GM19023 (cell line): ENCODE measurements at regions not wholly inside any gene's neighbourhood (a gene's known extent, or its start where the extent isn't known, plus 50 kb on each side); places are given as distances from the start of the nearest gene placed in this dataset.
"Not testable (repeated sequence)": the region's sequence is repeated elsewhere in the genome, so short reads cannot be mapped to it uniquely, and the experiment has no call there.

Experiments used
- ATAC-seq: cut with Tn5 transposase; IDR thresholded peaks from one replicate; pipeline ENCODE4 v1.9.1; 2021; ENCODE audit warnings: mild to moderate bottlenecking, moderate library complexity; ENCODE audit not compliant: unreplicated experiment

DNA sequence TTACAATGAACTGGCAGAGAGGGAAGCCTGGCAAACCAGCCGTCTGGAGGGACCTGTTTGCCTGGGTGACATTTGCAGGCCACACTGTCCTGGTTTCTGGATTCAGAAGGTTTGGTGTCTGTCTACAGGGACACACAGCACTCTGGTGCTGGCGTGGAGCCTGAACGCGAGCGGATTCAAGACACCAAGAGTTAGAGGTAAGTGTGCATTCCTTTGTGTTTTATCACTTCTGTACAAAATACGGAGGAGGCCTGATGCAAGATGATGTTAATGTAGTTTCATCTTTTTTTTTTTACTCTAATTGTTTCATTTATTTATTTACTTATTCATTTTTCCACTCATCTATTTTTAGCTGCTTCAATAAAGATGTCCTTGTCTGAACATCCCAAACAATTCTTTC lies 485.3 kb upstream of the ADARB2 start:
- ATAC-seq, result no peak

DNA sequence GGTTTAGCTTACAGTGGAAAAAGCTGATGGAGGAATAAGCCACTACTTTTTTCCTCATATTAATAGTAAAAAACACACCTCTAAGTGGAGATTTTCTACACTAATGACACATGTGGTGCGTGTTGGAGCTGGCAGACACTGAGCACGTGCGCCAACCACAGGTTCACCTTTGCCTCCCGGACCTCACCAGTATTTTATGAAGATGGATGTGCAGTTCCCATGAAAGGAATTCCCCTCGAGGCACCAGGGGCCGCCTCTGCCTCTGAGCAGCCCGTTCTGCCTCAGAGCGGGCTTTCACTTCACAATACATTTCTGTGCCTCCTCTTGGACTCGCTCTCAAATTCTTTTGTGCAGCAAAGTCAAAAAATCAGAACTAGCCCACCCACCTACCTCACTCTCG lies 477.5 kb upstream of the ADARB2 start:
- ATAC-seq, result no peak

DNA sequence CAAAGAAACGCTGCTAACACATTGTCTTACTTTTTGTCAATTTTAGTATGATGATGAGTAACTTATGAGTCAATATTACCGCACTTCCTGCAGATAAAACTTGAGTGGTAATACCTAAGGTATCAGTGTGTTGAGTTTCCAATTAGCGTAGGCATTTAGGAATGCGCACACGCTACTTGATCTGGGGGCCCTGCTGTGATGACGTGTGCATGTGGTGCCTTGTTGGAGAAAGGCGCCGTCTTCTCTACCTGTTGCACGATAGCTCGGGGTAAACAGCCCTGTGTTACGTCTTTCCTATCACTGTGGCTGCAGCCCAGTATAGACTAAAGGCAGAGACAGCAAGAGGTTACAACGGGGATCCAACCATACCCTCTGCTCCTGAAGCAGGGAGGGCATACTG lies 476.8 kb upstream of the ADARB2 start:
- no peak for ATAC-seq

DNA sequence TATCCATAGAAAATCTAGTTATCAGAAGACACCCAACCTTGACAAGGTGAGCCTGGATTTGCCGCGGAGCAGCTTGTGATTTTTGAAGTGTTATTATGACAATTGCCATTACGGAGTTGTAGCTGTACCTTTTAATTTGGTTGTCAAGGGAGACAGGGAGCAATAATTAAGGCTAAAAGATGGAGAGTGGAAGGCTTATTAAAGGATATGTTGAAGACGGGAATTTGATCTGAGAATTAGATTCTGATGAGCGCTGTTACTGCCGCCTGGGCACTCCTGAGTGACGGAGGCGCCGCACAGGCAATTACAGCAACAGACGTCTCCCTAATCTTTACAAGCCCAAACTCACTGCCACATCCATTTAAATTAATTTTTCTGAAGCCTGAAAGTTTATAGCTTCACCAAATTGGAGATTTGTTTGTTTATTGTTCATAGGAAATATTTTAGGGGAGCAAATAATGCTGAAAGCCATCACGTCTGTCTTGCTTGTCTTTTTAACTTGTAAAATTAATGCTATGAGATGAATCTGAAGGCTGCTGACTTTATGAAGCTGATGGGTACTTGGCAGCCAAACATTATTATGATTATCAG lies 475.0 kb upstream of the ADARB2 start:
- ATAC-seq, result no peak

DNA sequence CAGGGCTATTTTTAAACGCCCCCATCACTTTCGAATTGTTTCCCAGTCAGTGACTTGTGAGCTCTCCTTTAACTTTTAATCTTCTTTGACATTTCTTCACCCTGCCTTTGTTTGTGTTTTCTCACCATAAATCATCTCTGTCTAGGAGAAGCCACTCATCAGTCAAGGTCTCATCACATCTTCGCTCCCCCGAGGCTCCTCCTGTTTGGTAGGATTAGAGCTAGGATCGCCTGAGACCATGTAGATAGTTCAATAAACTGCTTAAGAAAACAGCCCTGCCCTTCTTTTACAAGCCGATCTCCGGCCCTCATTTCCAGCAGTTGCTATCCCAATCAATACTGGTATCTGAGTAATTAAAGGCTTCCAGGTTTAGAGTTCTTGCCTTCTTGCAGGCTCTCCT lies 472.8 kb upstream of the ADARB2 start:
- ATAC-seq, result no peak

DNA sequence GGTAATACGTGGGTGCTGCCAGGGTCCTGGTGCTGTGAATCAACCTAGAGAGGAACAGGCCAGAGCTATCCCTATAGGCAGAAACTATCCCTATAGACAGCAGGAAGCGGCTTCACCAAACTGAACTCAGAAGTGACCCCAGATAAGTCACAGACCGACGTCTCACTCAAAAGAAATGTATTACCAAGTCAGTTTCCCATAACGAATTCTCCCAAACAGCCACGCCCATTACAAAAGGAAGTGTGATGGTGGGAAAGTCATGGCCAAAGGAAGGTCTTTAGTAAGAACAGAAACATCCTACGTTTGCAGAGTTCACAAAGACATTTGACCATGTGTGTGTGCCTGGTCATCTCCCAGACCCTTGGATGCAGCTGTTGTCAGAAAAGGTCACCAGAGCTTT lies 470.8 kb upstream of the ADARB2 start:
- ATAC-seq, result no peak

DNA sequence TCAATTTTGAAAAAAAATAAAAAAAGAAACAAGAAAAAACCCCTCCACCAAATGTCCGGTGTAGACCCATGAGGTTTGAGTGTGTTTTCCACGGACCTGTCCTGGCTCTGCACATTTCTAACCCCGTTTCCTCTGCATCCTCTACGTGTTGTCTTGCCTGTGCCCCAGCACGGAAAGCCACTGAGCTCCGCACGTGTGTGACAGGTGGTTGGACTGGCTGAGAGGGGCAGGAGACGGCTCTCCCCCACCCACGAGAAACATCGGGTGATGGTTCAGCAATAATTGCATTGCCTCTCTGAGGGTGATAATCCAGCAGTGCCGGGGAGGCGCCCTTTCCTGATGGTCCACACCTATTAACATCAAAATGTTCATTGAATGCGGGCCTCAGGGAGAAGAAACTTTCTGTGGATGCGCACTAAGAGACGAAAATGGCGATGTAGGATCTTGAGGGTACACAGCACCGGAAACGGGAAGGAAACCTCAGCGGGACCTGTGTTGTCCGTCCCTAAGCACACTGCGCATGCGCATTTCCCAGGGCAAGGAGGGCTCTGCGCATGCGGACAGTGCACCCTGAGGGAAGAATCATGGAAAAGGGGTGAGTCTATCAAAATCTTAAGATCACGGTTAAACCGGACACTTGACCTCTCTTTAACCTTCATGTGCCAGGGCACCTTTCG lies 470.1 kb upstream of the ADARB2 start:
- ATAC-seq, result no peak

DNA sequence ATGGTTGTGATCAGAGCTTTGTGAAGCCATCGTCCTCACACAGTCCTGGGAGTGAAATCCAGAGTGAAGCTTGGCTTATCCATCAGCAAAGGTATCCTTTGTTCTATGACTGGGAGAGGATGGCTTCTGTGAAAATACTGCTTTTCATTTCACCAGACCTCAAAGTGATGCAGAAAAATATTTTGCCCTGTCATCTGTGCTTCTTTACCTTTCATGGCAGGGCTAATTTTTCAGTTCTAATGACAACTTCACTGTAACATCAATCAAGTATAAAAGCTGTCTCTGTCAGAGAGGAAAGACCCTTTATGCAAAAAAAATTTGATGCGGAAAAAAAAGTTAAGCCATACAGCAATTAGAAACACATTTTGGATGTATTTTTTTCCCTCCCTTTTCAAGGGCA lies 468.1 kb upstream of the ADARB2 start:
- no peak for ATAC-seq

DNA sequence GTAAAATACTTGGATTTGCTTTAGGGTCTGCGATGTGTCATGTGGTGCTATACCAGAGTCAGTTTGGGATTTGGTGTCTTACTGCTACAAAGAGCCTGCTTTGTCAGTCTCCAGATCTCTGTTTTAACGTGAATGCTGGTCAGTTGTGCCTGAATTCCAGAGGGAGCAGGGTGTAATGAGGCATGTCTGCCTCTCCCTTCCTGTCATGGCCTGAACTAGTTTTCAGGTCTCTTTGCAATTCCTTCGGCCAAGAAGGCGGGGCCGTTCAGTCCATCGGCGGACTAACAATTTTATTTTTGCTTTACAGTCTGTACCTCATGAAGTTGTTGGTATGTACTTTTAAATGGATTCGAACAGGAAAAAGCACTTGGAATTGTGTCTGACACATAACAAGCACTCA lies 465.1 kb upstream of the ADARB2 start:
- ATAC-seq, result no peak

DNA sequence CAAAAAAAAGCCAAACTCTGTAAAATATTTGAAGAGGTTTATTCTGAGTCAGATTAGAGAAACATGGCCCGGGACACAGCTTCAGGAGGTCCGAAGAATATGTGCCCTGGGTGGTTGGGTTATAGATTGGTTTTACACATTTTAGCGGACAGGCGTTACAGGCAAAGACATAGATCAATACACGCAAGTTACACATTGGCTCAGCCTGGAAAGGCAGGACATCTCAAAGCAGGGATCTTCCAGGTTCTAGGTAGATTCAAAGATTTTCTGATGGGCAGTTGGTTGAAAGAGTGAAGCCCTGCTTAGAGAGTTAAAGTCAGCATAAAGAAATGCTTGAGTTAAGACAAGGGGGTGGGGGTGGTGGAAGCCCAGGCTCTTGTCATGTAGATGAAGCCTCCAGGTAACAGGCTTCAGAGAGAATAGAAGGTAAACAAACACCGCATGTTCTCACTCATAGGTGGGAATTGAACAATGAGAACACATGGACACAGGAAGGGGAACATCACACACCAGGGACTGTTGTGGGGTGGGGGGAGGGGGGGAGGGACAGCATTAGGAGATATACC lies 464.3 kb upstream of the ADARB2 start:
- ATAC-seq, result no peak

DNA sequence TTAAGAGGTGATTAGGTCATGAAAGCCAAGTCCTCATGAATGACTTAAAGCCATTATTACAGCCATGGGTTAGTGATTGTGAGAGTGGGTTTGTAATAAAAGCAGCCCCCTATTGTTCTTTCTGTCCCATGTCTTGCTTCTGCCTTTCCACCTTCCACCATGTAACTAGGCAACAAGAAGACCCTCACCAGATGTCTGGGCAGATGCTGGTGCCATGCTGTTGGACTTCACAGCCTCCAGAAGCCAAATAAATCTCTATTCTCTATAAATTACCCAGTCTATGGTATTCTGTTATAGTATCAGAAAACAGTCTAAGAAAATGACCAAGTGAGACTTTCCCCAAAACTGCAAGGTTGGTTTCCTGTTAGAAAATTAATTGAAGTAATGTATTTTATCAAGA lies 460.3 kb upstream of the ADARB2 start:
- ATAC-seq, result no peak

DNA sequence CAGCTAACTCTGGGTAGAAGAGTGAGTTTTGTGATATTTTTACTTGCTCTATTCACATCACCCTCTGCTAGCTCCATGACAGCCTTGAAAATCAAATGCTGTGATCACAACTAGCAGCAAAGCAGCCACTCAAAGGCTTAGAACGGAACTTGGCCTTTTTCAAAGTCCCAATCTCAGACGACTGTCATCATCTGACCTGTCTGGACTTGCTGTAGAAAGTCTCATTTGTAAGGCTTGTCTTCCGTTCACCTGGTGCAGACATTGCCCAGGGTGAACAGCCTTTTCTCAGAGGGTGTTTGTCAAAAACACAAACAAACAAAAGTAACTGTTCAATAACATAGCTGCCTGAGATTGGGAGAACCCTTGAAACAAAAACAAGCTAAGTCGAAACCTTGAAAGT lies 458.9 kb upstream of the ADARB2 start:
- ATAC-seq, result no peak

DNA sequence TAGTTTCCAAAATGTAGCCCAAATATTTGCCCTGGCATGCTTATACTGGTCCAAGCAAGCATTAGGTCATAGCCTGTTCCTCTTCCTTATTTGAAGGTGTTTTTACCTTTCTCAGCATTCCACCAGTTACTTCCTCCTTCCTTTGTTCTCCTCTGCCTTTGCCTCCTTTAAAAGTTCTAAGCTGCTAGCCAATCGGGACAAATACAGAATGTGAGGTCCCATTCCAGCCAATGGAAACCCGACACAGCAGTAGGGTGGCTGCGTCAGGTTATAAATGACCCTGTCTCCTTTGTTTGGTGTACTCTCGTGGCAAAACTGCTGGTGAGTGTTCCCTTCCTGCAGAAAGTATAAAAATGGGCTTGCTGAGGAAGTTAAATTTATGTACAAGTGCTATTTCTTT lies 452.0 kb upstream of the ADARB2 start:
- not testable (repeated sequence) for ATAC-seq

DNA sequence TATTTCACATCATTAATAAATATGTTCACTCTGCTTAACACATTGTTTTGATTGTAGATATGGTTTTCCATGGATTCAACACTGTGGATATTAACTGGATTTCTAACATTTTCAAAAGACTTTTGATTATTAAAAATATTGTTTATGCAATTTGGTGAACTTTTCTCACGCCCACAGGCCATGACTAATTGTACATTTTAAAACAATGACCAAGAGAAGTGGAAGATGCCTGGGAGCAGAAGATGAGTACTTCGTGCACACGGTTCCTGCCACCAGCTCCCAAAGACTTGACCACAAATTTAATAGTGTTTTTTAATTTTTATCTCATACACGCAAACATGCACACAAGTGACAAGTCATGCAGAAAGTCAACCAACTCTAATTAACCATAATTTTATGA lies 451.0 kb upstream of the ADARB2 start:
- no peak for ATAC-seq

DNA sequence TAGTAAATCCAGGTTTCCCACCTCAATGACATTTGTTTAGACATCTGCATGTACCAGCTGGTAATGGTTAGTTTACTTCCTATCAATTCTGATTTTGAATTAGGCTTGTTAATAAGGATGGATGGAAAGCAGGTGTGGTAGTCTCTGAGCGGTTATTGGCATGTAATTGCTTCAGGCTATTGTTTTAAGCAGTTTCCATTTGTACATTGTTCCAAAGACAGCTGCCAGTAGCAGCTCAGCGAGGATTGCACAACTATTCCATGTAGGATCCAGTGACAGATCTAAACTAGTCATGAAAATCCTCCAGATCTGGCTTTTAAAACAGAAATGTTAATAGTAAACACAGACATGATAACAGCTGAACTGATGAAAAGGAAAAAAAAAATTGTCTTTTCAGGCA lies 436.0 kb upstream of the ADARB2 start:
- no peak for ATAC-seq

DNA sequence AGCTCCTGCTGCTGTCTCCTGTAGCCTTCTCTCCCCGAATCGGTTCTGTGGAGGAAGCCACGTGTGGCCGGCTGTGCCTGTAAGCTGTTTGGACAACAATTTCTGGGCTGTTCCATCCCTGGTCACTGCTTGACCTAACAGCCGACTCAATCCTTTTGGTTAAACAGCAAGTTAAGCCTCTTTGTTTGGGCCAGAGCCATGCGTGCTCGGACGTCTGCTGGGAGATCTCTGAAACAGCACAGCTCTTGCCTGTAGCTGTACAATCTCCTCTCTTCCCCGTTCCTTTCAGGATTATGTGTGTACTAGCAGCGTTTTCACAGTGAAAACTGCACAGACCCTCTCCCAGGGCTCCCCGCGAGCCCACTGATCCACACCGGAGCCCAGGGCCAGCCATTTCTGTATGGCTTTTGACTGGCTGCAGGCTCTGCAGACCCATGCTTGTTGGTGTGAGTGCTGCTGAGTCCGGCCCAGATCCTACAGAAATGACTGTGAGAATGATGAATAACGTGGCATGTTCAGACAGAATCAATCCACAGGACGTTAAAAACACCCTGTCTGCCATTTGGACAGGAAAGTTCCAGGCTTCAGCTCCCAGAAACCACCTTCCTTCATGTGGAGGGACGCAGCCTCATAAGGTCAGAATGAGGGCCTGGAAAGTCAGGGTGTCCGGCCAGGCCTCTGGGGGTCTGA lies 428.6 kb upstream of the ADARB2 start:
- ATAC-seq, result no peak

DNA sequence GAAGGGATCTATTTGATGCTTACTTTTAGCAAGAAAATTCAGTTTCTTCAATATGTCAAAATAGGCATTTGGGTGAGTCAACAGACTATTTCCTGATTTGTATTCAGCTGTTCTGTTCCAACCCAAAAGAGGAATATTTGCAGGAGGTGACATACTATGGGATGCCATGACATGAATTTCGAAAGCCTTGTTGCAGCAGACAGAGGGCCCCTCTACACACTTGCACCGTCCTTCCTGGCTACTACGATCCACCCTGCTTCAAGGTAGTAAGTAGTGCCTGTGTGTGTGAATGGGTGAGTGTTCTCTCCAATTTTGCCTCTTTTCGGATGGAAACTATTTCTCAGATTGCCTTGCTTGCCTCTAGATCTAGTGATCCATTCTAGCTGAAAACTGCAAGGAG lies 413.0 kb upstream of the ADARB2 start:
- no peak for ATAC-seq

DNA sequence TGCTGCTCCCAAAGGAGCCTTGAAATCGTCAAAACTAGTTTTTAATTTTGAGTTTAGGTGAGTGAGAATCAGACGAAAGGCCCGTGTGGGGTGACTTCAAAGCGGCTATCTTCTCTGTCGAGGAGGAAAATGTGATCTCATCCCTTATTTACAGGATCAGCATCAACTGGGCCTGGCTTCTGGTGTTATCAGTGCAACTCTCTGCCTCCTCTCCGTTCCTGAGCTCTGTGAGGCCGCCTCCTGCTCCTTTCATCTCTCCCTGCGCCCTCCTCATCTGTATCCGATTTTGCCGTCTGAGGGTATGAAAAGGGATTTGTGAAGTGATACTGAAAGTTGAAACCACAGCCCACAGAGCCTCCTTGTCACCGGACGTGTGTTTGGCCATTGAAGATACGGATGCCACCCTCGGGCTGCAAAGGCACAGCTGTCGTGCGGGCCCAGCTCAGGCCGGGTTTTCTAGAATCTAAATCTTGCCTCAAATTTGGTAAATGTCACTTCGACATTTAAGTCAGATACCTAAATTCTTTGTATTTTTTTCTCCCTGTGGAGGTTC lies 408.7 kb upstream of the ADARB2 start:
- ATAC-seq, result no peak

DNA sequence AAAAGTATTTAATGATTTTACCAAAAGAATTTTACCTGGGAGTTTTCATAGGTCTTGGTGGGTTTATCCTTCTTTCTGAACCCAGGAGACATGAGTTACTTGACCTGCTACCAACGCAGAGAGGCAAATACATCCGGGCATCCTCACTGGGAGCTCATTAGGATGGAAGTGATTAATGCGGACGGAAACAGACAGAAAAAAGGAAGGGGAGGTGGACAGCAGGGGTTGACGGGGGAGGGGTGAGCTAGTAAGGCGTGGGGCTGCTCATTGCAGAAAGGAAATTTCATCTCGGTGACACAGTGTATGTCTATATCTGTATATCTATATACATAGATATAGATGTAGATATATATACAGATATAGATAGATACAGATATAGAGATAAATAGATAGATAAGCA lies 408.2 kb upstream of the ADARB2 start:
- ATAC-seq, result no peak

DNA sequence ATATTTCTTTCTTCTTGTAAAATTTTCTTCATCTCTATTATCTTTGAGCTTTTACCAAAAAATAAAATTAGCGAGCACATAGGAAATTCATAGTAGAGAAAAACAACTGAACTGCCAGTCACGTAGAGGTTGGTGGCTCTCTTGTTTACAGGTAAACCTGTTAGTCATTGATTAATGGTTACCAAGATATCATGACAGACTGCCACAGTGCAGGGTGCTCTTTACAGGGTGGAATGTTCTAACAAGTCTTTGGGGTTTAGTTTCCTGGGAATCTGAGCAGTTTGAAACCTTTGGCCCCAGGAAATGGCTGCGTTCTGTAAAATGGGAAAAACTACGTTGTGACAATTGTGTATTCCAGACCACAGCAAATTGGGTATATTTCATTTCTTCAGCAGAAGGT lies 407.3 kb upstream of the ADARB2 start:
- no peak for ATAC-seq

DNA sequence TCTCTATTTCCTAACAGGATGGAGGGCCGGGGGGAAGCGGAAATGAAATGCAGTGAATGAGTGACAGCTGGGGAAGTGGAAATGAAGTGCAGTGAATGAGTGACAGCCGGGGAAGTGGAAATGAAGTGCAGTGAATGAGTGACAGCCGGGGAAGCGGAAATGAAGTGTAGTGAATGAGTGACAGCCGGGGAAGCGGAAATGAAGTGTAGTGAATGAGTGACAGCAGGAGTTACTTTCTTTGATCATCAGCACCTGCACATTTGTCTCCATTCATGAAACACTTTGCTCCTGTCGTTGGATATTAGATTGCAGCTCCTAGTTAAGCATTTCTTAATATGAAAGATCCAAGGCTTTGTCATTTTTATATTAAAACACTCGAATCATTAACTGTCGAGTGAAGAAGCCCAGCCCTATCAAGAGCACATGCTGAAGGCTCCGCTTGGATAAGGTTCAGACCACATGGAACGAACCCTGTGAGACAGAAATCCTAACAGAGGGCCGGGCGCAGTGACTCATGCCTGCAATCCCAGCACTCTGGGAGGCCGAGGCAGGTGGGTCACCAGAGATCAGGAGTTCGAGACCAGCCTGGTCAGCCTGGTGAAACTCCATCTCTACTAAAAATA lies 406.0 kb upstream of the ADARB2 start:
- no peak for ATAC-seq

DNA sequence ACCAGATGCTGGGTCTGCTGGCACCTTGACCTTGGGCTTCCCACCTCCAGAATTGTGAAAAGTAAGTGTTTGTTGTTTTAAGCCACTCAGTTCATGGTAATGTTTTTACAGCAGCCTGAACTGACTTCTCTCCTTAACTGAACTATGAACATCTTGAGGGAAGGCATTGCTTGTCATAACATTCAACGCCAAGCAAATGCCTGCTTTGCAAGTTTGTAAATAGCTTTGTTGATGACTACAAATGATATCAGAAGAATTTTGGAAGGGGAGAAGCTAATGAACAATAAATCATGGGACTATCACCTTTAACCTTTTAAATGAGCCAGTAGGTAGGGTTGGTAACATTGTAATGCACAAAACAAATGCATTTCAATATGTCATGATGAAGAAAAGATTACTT lies 402.4 kb upstream of the ADARB2 start:
- ATAC-seq, result no peak
